Type B pancreatic cell (in vitro differentiated cells): ENCODE measurements at regions not wholly inside any gene's neighbourhood (a gene's known extent, or its start where the extent isn't known, plus 50 kb on each side); places are given as distances from the start of the nearest gene placed in this dataset.

ENCODE experiments used
- DNase-seq: peaks from one replicate; pipeline ENCODE4 v3.0.0; 2021; ENCODE audit warnings: mixed read lengths; ENCODE audit not compliant: unreplicated experiment; ENCODE audit errors: extremely low spot score
- H3K27ac Mint-ChIP-seq: 2 replicates; pipeline ENCODE4 v1.8.0; 2021; ENCODE audit warnings: mild to moderate bottlenecking, mixed read lengths
- H3K27me3 Mint-ChIP-seq: 2 replicates; pipeline ENCODE4 v1.8.0; 2021; ENCODE audit warnings: mixed read lengths
- H3K36me3 Mint-ChIP-seq: 2 replicates; pipeline ENCODE4 v1.8.0; 2021; ENCODE audit warnings: mixed read lengths
- H3K4me1 Mint-ChIP-seq: one replicate; pipeline ENCODE4 v1.8.0; 2021; ENCODE audit warnings: mixed read lengths; ENCODE audit not compliant: unreplicated experiment
- H3K4me3 Mint-ChIP-seq: 2 replicates; pipeline ENCODE4 v1.8.0; 2021; ENCODE audit warnings: mild to moderate bottlenecking, mixed read lengths
- H3K9me3 Mint-ChIP-seq: 2 replicates; pipeline ENCODE4 v1.8.0; 2021; ENCODE audit warnings: mixed read lengths
- TF ChIP-seq, protein P1 (sequence below): fragments of 200-600 bp; sonication (generic); conservative IDR thresholded peaks from 2 replicates; pipeline ENCODE4 v1.5.0; 2021; ENCODE audit warnings: antibody characterized with exemption, mild to moderate bottlenecking

DNA sequence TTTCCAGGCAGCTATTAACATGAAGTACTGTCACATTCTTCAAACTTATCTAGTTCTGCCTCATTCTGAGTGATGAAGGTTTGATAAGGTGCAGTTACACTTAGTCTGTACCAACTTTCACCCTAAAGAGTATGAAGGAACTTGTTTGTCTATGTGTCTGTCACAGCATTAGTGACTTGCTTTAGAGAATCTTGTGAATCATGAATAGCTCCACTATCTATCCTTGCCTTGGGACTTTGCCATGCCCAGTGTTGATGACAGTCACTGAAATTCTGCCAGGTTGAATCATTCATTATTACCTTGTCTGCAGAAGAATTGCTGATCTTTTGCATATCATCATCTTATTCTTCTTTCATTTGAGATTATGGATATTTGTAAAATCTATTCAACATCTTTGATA lies 50.9 kb upstream of the A1CF start:
- Mint-ChIP-seq H3K9me3 (no peaks in the 10 kb centered on the region), H3K27ac (no peak overlapping the region)

DNA sequence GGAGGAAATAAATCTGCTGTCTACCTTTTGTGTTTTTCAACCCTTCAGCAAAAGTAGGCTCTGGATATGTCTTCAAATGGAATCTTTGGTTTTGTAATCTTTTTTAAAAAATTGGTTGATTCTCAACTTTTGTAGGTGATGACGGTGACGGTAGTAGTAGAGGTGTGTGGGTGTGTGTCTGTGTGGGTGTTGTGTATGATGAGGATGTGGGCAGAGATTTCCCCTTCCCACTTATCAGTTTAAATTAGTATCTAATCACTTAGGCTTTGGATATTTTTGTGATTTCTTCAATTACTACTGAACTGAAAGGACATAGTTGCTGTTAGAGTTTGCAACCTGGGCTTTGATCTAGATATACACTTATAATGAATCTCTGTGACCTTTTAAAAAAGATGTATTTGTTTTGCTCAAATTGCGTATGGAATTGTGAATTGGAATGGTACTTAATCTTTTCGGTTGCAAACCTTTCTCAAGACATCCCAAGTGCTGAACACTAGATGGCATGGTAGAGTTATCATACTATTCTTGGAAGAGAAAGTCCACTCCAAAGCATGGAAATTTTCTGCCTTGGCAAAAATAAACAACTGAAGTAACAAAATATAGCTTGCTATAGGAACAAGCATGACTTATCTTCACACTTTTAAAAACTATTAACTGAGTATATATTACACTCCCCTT lies 51.9 kb upstream of the A1CF start:
- Mint-ChIP-seq H3K9me3 (no peaks in the 10 kb centered on the region), H3K27me3 (peaks cover 5% of the 10 kb centered on the region), H3K27ac (no peak overlapping the region), H3K4me3 (no peak overlapping the region), H3K36me3 (no peaks in the 10 kb centered on the region), H3K4me1 (peaks cover 1% of the 10 kb centered on the region)
- DNase-seq: no peak
- TF ChIP-seq, protein P1, sequence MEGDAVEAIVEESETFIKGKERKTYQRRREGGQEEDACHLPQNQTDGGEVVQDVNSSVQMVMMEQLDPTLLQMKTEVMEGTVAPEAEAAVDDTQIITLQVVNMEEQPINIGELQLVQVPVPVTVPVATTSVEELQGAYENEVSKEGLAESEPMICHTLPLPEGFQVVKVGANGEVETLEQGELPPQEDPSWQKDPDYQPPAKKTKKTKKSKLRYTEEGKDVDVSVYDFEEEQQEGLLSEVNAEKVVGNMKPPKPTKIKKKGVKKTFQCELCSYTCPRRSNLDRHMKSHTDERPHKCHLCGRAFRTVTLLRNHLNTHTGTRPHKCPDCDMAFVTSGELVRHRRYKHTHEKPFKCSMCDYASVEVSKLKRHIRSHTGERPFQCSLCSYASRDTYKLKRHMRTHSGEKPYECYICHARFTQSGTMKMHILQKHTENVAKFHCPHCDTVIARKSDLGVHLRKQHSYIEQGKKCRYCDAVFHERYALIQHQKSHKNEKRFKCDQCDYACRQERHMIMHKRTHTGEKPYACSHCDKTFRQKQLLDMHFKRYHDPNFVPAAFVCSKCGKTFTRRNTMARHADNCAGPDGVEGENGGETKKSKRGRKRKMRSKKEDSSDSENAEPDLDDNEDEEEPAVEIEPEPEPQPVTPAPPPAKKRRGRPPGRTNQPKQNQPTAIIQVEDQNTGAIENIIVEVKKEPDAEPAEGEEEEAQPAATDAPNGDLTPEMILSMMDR: peak; percentile 74

More for the DNA sequence above, 50.9 kb upstream of the A1CF start:
- no peak overlapping the region for H3K4me3 Mint-ChIP-seq
- no peak for DNase-seq
- peaks cover 7% of the 10 kb centered on the region for H3K4me1 Mint-ChIP-seq
- peaks cover 5% of the 10 kb centered on the region for H3K27me3 Mint-ChIP-seq
- TF ChIP-seq, protein P1: no peak
- H3K36me3 Mint-ChIP-seq: no peaks in the 10 kb centered on the region

DNA sequence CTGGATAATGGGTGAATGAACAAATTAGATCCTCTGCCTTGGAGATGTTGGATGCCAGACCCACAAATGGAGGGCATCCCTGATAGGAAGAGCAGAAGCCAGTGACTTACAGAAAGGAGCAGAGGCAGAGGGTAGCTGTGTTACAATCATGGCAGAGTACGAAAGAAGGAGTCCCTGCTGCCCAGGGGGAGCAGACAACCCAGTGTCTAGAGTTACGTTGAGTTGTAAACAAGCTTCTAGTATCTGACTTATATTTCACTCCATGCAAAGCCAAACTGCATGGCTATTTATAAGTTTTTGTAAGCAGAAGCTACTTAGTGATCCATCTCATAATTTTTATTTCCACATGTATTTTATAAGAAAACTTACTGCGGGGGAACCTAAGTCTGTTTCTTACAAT lies 56.2 kb upstream of the A1CF start:
- no peak overlapping the region for H3K27ac Mint-ChIP-seq
- no peak for DNase-seq
- H3K9me3 Mint-ChIP-seq: no peaks in the 10 kb centered on the region
- H3K4me1 Mint-ChIP-seq: no peaks in the 10 kb centered on the region
- no peak overlapping the region for H3K4me3 Mint-ChIP-seq
- H3K27me3 Mint-ChIP-seq: peaks cover 11% of the 10 kb centered on the region
- H3K36me3 Mint-ChIP-seq: no peaks in the 10 kb centered on the region
- TF ChIP-seq, protein P1: no peak

DNA sequence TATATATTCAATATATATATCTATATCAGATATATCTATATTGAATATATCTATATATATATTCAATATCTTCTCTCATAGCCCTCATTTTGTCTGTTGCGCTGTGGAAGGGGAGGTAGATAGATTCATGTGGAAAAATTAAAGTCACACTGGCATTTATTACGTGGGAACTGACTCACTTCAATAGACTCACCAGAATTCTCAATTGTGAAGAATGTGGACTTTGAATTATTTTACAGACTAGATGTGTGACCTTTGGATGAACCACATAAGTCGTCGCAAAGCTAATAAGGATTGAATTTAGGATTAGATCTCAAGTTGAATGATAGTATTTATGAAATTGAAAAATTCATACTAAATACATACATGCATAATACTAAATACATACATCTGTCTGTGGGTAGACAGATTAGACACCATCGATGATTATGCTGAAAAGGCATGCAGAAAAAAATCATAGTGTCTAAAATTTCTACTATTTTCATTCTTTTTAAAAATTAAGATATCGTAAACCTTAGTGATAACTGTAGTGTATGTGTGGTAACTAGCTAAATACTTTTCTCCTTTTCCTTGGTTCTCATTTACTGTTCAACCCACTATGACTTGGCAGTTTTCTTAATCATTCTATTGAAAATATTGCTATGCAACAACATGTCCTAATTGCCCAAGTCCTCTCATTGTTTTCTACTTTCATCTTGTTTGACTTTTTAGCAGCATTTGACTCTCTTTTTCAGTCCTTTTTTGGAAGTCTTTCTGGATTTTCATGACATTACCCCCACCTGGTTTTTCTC lies 61.8 kb upstream of the A1CF start:
- H3K27ac Mint-ChIP-seq: no peak overlapping the region
- no peaks in the 10 kb centered on the region for H3K4me1 Mint-ChIP-seq
- H3K9me3 Mint-ChIP-seq: no peaks in the 10 kb centered on the region
- H3K27me3 Mint-ChIP-seq: peaks cover 11% of the 10 kb centered on the region
- no peak for DNase-seq
- no peak overlapping the region for H3K4me3 Mint-ChIP-seq
- no peaks in the 10 kb centered on the region for H3K36me3 Mint-ChIP-seq
- TF ChIP-seq, protein P1: no peak

DNA sequence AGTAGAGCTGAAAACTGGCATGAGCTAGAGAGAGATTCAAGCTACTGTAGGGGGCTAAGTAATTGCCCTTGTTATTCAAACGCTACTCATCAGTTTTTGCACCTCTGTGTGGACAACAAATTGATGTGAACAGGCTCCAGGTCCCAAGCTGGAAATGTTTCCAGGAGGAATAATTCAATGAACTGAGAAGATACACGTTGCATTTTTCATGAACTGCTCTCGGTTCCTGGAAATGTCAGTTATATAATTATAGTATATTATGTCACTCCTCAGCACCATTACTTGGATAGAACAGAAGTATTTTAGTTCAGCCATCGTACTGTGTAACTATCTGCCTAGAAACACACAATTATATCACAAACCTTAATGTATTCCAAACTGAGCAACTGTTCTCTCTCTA lies 65.9 kb upstream of the A1CF start:
- H3K27ac Mint-ChIP-seq: no peak overlapping the region
- no peak for DNase-seq
- no peaks in the 10 kb centered on the region for H3K27me3 Mint-ChIP-seq
- H3K4me1 Mint-ChIP-seq: no peaks in the 10 kb centered on the region
- H3K4me3 Mint-ChIP-seq: no peak overlapping the region
- no peaks in the 10 kb centered on the region for H3K36me3 Mint-ChIP-seq
- TF ChIP-seq, protein P1: no peak
- no peaks in the 10 kb centered on the region for H3K9me3 Mint-ChIP-seq
